ENCODE measurements at regions not wholly inside any gene's neighbourhood (a gene's known extent, or its start where the extent isn't known, plus 50 kb on each side); places are given as distances from the start of the nearest gene placed in this dataset.

GRCh38 chr1:229025576-229025975, 245.3 kb upstream of the RAB4A start:
- POLR2A ChIA-PET: no interaction called here
- peak overlapping the region in 1 of 9 donors; percentile 9 for H3K27ac Mint-ChIP-seq
- CTCF ChIA-PET: no interaction called here

DNA sequence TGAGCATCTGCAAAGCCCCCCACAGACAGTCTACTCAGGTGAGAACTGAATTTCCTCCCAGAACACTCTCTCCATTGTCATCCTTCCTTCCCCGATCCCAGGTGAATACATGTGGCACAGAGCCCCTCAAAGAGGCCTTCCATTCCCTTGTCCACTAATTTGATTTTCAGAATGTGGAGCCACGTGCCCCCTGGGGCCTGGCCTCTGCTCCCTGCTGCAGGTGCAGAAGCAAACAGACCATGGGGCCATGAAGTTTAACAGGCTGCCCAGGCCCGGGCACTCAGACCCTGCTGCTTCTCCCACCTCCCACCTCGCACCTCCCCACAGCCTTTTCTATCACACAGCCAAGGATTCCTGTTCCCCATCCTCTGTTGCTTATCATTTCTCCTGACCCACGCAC, 243.8 kb upstream of the RAB4A start:
- peaks cover 11 to 17% of the 10 kb centered on the region in 2 donors for H3K4me1 ChIP-seq (ENCODE audit: control insufficient read depth in 2 of 2, insufficient read depth in 2 of 2, low read length in 2 of 2)
- H3K36me3 ChIP-seq (ENCODE audit: control insufficient read depth in 2 of 3, insufficient read depth in 3 of 3, low read length in 3 of 3): no peaks in the 10 kb centered on the region
- H3K27me3 ChIP-seq (ENCODE audit: control insufficient read depth in 2 of 2, insufficient read depth in 2 of 2, low read length in 2 of 2): no peaks in the 10 kb centered on the region
- CTCF ChIA-PET: no interaction called here
- H3K27ac Mint-ChIP-seq: peak overlapping the region; percentile 15 to 95 (median 83)
- H3K9me3 Mint-ChIP-seq: no peaks in the 10 kb centered on the region
- H3K27me3 Mint-ChIP-seq: peaks cover 0 to 1% (median 0%) of the 10 kb centered on the region in 5 donors
- no peak overlapping the region for H3K27ac ChIP-seq (ENCODE audit: low read depth, low read length)
- H3K4me3 ChIP-seq (ENCODE audit: low read length): peak overlapping the region; percentile 59
- H3K36me3 Mint-ChIP-seq: no peaks in the 10 kb centered on the region
- ATAC-seq: peak; percentile 10
- H3K4me1 Mint-ChIP-seq: peaks cover 8 to 24% (median 12%) of the 10 kb centered on the region in 7 donors
- intact Hi-C loops (cut with micrococcal nuclease): no loop called here
- no peak for DNase-seq
- H3K9me3 ChIP-seq (ENCODE audit: control insufficient read depth in 2 of 3, low read length in 3 of 3): no peaks in the 10 kb centered on the region
- peak overlapping the region in 9 of 10 donors; percentile 73 to 87 (median 82) for H3K4me3 Mint-ChIP-seq
- POLR2A ChIA-PET: interaction anchor here (1.0 kb wide), 1 partner anchor 13 kb away, joined by 3 read pairs; no protein-coding TSS in a partner anchor

More at GRCh38 chr1:229025576-229025975, 245.3 kb upstream of the RAB4A start:
- H3K4me1 Mint-ChIP-seq: peaks cover 8 to 20% (median 11%) of the 10 kb centered on the region in 7 donors
- no peaks in the 10 kb centered on the region for H3K9me3 Mint-ChIP-seq
- peaks cover 0 to 3% (median 0%) of the 10 kb centered on the region in 5 donors for H3K27me3 Mint-ChIP-seq
- no peaks in the 10 kb centered on the region for H3K36me3 Mint-ChIP-seq
- Histone ChIP-seq H3K4me1 (ENCODE audit: control insufficient read depth in 2 of 2, insufficient read depth in 2 of 2, low read length in 2 of 2) (peaks cover 11 to 16% of the 10 kb centered on the region in 2 donors), H3K9me3 (ENCODE audit: control insufficient read depth in 2 of 3, low read length in 3 of 3) (no peaks in the 10 kb centered on the region), H3K36me3 (ENCODE audit: control insufficient read depth in 2 of 3, insufficient read depth in 3 of 3, low read length in 3 of 3) (no peaks in the 10 kb centered on the region), H3K27ac (ENCODE audit: low read depth, low read length) (no peak overlapping the region), H3K4me3 (ENCODE audit: low read length) (no peak overlapping the region), H3K27me3 (ENCODE audit: control insufficient read depth in 2 of 2, insufficient read depth in 2 of 2, low read length in 2 of 2) (no peaks in the 10 kb centered on the region)
- no peak overlapping the region for H3K4me3 Mint-ChIP-seq
- DNase-seq (no peak), ATAC-seq (no peak)
- intact Hi-C loops (cut with micrococcal nuclease): no loop called here

DNA sequence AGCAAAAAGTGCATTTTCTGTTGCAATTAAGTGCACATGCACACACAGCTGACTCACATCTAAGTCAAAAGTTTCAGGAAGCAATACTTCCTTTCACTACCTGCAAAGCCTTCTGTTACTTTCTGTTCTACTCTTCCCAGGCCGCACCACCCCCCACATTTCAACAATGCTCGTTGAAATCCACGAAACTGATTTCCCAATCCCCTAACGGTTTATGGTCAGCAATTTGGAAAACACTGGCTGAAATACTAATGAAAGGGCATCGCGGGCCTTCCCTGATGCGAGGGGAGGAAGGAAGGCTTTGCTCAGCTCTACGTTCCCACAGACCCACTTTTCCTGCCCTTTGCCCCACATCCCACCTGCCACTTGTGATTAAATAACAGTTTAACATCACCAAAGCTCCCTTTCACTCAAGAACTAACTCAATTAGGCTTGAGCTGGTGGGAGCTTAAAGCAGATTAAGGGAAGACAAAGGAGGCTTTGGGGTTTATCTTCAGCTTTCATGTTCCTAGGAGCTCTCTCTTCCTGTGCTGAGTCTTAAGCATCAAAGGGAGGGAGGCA, 243.2 kb upstream of the RAB4A start:
- H3K4me3 Mint-ChIP-seq: peak overlapping the region; percentile 73 to 87 (median 82)
- Histone ChIP-seq H3K4me3 (ENCODE audit: low read length) (peak overlapping the region; percentile 59), H3K27ac (ENCODE audit: low read depth, low read length) (no peak overlapping the region), H3K9me3 (ENCODE audit: control insufficient read depth in 2 of 3, low read length in 3 of 3) (no peaks in the 10 kb centered on the region), H3K36me3 (ENCODE audit: control insufficient read depth in 2 of 3, insufficient read depth in 3 of 3, low read length in 3 of 3) (no peaks in the 10 kb centered on the region), H3K4me1 (ENCODE audit: control insufficient read depth in 2 of 2, insufficient read depth in 2 of 2, low read length in 2 of 2) (peaks cover 11 to 23% of the 10 kb centered on the region in 2 donors), H3K27me3 (ENCODE audit: control insufficient read depth in 2 of 2, insufficient read depth in 2 of 2, low read length in 2 of 2) (no peaks in the 10 kb centered on the region)
- H3K27me3 Mint-ChIP-seq: peaks cover 0 to 7% (median 0%) of the 10 kb centered on the region in 5 donors
- POLR2A ChIA-PET: interaction anchor here (1.0 kb wide), 1 partner anchor 13 kb away, joined by 3 read pairs; no protein-coding TSS in a partner anchor
- CTCF ChIA-PET: no interaction called here
- peak overlapping the region; percentile 15 to 95 (median 83) for H3K27ac Mint-ChIP-seq
- H3K36me3 Mint-ChIP-seq: no peaks in the 10 kb centered on the region
- intact Hi-C loops (cut with micrococcal nuclease): no loop called here
- DNase-seq: peak in 5 of 9 donors; percentile 14 to 33 (median 20)
- ATAC-seq: peak; percentile 71
- H3K9me3 Mint-ChIP-seq: no peaks in the 10 kb centered on the region
- H3K4me1 Mint-ChIP-seq: peaks cover 9 to 22% (median 15%) of the 10 kb centered on the region in 7 donors

DNA sequence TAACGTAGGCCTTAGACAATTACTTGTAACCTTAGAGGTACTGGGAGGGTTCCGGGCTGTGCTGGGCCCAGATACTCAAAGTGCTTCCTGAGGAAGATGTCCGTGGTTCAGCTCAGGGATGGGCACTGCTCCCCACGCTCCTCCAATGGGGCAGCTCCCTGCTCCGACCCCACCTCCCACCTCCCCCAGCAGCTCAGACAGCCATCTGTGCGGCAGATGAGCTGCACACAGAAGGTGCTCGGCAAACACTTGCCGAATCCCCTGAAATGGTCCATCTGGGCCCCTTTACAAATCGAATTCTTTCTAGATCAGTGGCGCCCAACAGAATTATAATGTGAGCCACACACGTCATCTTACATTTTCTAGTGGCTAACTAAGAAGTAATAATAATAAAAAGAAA, 242.4 kb upstream of the RAB4A start:
- H3K36me3 Mint-ChIP-seq: no peaks in the 10 kb centered on the region
- ChIA-PET CTCF (no interaction called here), POLR2A (no interaction called here)

GRCh38 chr1:229028987-229029878, 241.7 kb upstream of the RAB4A start:
- Mint-ChIP-seq H3K27ac (no peak overlapping the region), H3K27me3 (peaks cover 0 to 16% (median 0%) of the 10 kb centered on the region in 5 donors), H3K4me3 (no peak overlapping the region), H3K36me3 (no peaks in the 10 kb centered on the region), H3K9me3 (no peaks in the 10 kb centered on the region), H3K4me1 (peaks cover 10 to 31% (median 22%) of the 10 kb centered on the region in 7 donors)
- DNase-seq (no peak), ATAC-seq (no peak)
- intact Hi-C loops (cut with micrococcal nuclease): no loop called here
- CTCF ChIA-PET: no interaction called here
- H3K27me3 ChIP-seq (ENCODE audit: control insufficient read depth in 2 of 2, insufficient read depth in 2 of 2, low read length in 2 of 2): no peaks in the 10 kb centered on the region
- no peaks in the 10 kb centered on the region for H3K36me3 ChIP-seq (ENCODE audit: control insufficient read depth in 2 of 3, insufficient read depth in 3 of 3, low read length in 3 of 3)
- POLR2A ChIA-PET: no interaction called here
- peaks cover 11 to 38% of the 10 kb centered on the region in 2 donors for H3K4me1 ChIP-seq (ENCODE audit: control insufficient read depth in 2 of 2, insufficient read depth in 2 of 2, low read length in 2 of 2)
- no peak overlapping the region for H3K4me3 ChIP-seq (ENCODE audit: low read length)
- no peak overlapping the region for H3K27ac ChIP-seq (ENCODE audit: low read depth, low read length)
- H3K9me3 ChIP-seq (ENCODE audit: control insufficient read depth in 2 of 3, low read length in 3 of 3): no peaks in the 10 kb centered on the region

More for the DNA sequence above, 242.4 kb upstream of the RAB4A start:
- no peak overlapping the region for H3K27ac ChIP-seq (ENCODE audit: low read depth, low read length)
- Mint-ChIP-seq H3K9me3 (no peaks in the 10 kb centered on the region), H3K27me3 (peaks cover 0 to 13% (median 0%) of the 10 kb centered on the region in 5 donors), H3K27ac (no peak overlapping the region), H3K4me3 (peak overlapping the region in 3 of 10 donors; percentile 29 to 75 (median 34)), H3K4me1 (peaks cover 10 to 27% (median 22%) of the 10 kb centered on the region in 7 donors)
- intact Hi-C loops (cut with micrococcal nuclease): no loop called here
- no peak overlapping the region for H3K4me3 ChIP-seq (ENCODE audit: low read length)
- no peaks in the 10 kb centered on the region for H3K27me3 ChIP-seq (ENCODE audit: control insufficient read depth in 2 of 2, insufficient read depth in 2 of 2, low read length in 2 of 2)
- H3K36me3 ChIP-seq (ENCODE audit: control insufficient read depth in 2 of 3, insufficient read depth in 3 of 3, low read length in 3 of 3): no peaks in the 10 kb centered on the region
- H3K4me1 ChIP-seq (ENCODE audit: control insufficient read depth in 2 of 2, insufficient read depth in 2 of 2, low read length in 2 of 2): peaks cover 11 to 31% of the 10 kb centered on the region in 2 donors
- DNase-seq: no peak
- H3K9me3 ChIP-seq (ENCODE audit: control insufficient read depth in 2 of 3, low read length in 3 of 3): no peaks in the 10 kb centered on the region
- ATAC-seq: no peak

DNA sequence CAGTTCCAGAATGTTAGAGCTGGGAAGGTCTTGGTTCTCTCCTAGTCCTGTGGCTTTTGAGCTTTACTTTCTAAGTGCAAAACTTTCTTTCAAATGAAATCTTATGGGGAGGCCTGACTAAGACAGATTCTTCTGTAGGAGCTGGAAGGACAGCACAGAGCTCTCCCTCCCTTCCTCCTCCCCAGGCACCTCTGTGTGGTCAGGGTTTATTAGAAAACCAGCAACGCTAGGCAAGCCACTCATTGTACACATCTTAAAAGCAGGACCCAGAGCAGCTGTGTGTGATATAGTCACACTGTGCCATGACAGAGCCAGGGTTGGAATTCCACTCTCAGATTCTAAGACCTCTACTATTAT, 241.1 kb upstream of the RAB4A start:
- H3K4me3 Mint-ChIP-seq: no peak overlapping the region
- H3K36me3 Mint-ChIP-seq: no peaks in the 10 kb centered on the region
- no peak overlapping the region for H3K27ac Mint-ChIP-seq
- no peaks in the 10 kb centered on the region for H3K36me3 ChIP-seq (ENCODE audit: control insufficient read depth in 2 of 3, insufficient read depth in 3 of 3, low read length in 3 of 3)
- H3K9me3 Mint-ChIP-seq: no peaks in the 10 kb centered on the region
- peaks cover 0 to 20% (median 0%) of the 10 kb centered on the region in 5 donors for H3K27me3 Mint-ChIP-seq
- POLR2A ChIA-PET: no interaction called here
- H3K4me1 Mint-ChIP-seq: peaks cover 14 to 37% (median 26%) of the 10 kb centered on the region in 7 donors
- no peak overlapping the region for H3K4me3 ChIP-seq (ENCODE audit: low read length)
- no peaks in the 10 kb centered on the region for H3K27me3 ChIP-seq (ENCODE audit: control insufficient read depth in 2 of 2, insufficient read depth in 2 of 2, low read length in 2 of 2)
- ATAC-seq (no peak), DNase-seq (no peak)
- intact Hi-C loops (cut with micrococcal nuclease): no loop called here
- peaks cover 11 to 39% of the 10 kb centered on the region in 2 donors for H3K4me1 ChIP-seq (ENCODE audit: control insufficient read depth in 2 of 2, insufficient read depth in 2 of 2, low read length in 2 of 2)
- no peaks in the 10 kb centered on the region for H3K9me3 ChIP-seq (ENCODE audit: control insufficient read depth in 2 of 3, low read length in 3 of 3)
- H3K27ac ChIP-seq (ENCODE audit: low read depth, low read length): no peak overlapping the region
- CTCF ChIA-PET: no interaction called here

Data from naive thymus-derived CD4-positive, alpha-beta T cell (primary cell).